ENCODE measurements at regions not wholly inside any gene's neighbourhood (a gene's known extent, or its start where the extent isn't known, plus 50 kb on each side); places are given as distances from the start of the nearest gene placed in this dataset.

GRCh38 chr6:119726086-119726485 is 376.5 kb upstream of the MAN1A1 start:
- no peak overlapping the region for H3K4me3 ChIP-seq
- no peak overlapping the region for H3K27ac ChIP-seq
- no peaks in the 10 kb centered on the region for H3K4me1 ChIP-seq (ENCODE audit: low read depth)
- DNase-seq (ENCODE audit: low read depth in 1 of 2, low spot score in 1 of 2) = no peak
- no peak for TF ChIP-seq CTCF (IDR thresholded peaks at IDR 0.05; ENCODE audit: low read depth, low read length)
- no peaks in the 10 kb centered on the region for H3K9me3 ChIP-seq (ENCODE audit: low read depth)
- H3K27me3 ChIP-seq = no peaks in the 10 kb centered on the region
- H3K36me3 ChIP-seq = no peaks in the 10 kb centered on the region

- DNase-seq (ENCODE audit: low read depth in 1 of 2, low spot score in 1 of 2) = peak in 1 of 2 donors; percentile 9
- no peak for TF ChIP-seq CTCF (IDR thresholded peaks at IDR 0.05; ENCODE audit: low read depth, low read length)
- Histone ChIP-seq H3K4me3 (no peak overlapping the region), H3K4me1 (ENCODE audit: low read depth) (no peaks in the 10 kb centered on the region), H3K9me3 (ENCODE audit: low read depth) (no peaks in the 10 kb centered on the region), H3K36me3 (no peaks in the 10 kb centered on the region), H3K27ac (no peak overlapping the region), H3K27me3 (no peaks in the 10 kb centered on the region)
Observed at GRCh38 chr6:119720160-119720559, 370.6 kb upstream of the MAN1A1 start.

- no peak overlapping the region for H3K27ac ChIP-seq
- H3K4me1 ChIP-seq (ENCODE audit: low read depth) = no peaks in the 10 kb centered on the region
- H3K27me3 ChIP-seq = no peaks in the 10 kb centered on the region
- DNase-seq (ENCODE audit: low read depth in 1 of 2, low spot score in 1 of 2) = no peak
- H3K36me3 ChIP-seq = no peaks in the 10 kb centered on the region
- H3K9me3 ChIP-seq (ENCODE audit: low read depth) = no peaks in the 10 kb centered on the region
- no peak overlapping the region for H3K4me3 ChIP-seq
- no peak for TF ChIP-seq CTCF (IDR thresholded peaks at IDR 0.05; ENCODE audit: low read depth, low read length)
Observed at GRCh38 chr6:119717942-119718341, 368.4 kb upstream of the MAN1A1 start.

GRCh38 chr6:119716668-119717270 is 367.2 kb upstream of the MAN1A1 start:
- no peak for DNase-seq (ENCODE audit: low read depth in 1 of 2, low spot score in 1 of 2)
- Histone ChIP-seq H3K9me3 (ENCODE audit: low read depth) (no peaks in the 10 kb centered on the region), H3K36me3 (no peaks in the 10 kb centered on the region), H3K27ac (no peak overlapping the region), H3K4me3 (no peak overlapping the region), H3K27me3 (no peaks in the 10 kb centered on the region), H3K4me1 (ENCODE audit: low read depth) (no peaks in the 10 kb centered on the region)
- TF ChIP-seq CTCF (IDR thresholded peaks at IDR 0.05; ENCODE audit: low read depth, low read length) = no peak

- Histone ChIP-seq H3K36me3 (no peaks in the 10 kb centered on the region), H3K4me1 (ENCODE audit: low read depth) (no peaks in the 10 kb centered on the region), H3K9me3 (ENCODE audit: low read depth) (no peaks in the 10 kb centered on the region), H3K27ac (no peak overlapping the region), H3K4me3 (no peak overlapping the region), H3K27me3 (no peaks in the 10 kb centered on the region)
- DNase-seq (ENCODE audit: low read depth in 1 of 2, low spot score in 1 of 2) = peak in 1 of 2 donors; percentile 2
- TF ChIP-seq CTCF (IDR thresholded peaks at IDR 0.05; ENCODE audit: low read depth, low read length) = no peak
Observed at GRCh38 chr6:119713903-119714302, 364.3 kb upstream of the MAN1A1 start.

All from cardiac muscle cell (in vitro differentiated cells and primary cell).